Sigmoid colon (tissue), 6 donors: ENCODE measurements at regions not wholly inside any gene's neighbourhood (a gene's known extent, or its start where the extent isn't known, plus 50 kb on each side); places are given as distances from the start of the nearest gene placed in this dataset.

Experiments
- DNase-seq: peaks from one replicate; pipeline ENCODE4 v3.0.0-alpha.2; 2019
- H3K27ac ChIP-seq, 4 donors: fragments of 200-600 bp; sonication (generic); one replicate each; pipeline ENCODE4 v1.5.1; 2016 to 2019; ENCODE audit warnings: mild to moderate bottlenecking in 1 of 4
- H3K27me3 ChIP-seq, 3 donors: fragments of 200-600 bp; sonication (generic); one replicate each; pipeline ENCODE4 v1.5.1; 2019; ENCODE audit warnings: mild to moderate bottlenecking in 1 of 3
- H3K36me3 ChIP-seq, 4 donors: fragments of 200-600 bp; sonication (generic); one replicate each; pipeline ENCODE4 v1.5.1; 2016 to 2019
- H3K4me1 ChIP-seq, 4 donors: fragments of 200-600 bp; sonication (generic); one replicate each; pipeline ENCODE4 v1.5.1; 2017 to 2019
- H3K4me3 ChIP-seq, 4 donors: fragments of 200-600 bp; sonication (generic); one replicate each; pipeline ENCODE4 v1.5.1; 2017 to 2019; ENCODE audit warnings: mild to moderate bottlenecking in 2 of 4, moderate library complexity in 1 of 4
- H3K9me3 ChIP-seq, 4 donors: fragments of 200-600 bp in 3 of 4; sonication (generic) in 3 of 4; one replicate each; pipeline versions ENCODE4 v1.5.1 to v1.6.1; 2013 to 2019
- EP300 ChIP-seq, 4 donors: sonication (generic); formaldehyde crosslinking; IDR thresholded peaks; one replicate each; pipeline ENCODE4 v1.6.1; 2017; ENCODE audit warnings: antibody characterized with exemption in 4 of 4
- POLR2A ChIP-seq, 2 donors: fragments of 450-650 bp; IDR thresholded peaks; one replicate each; pipeline ENCODE4 v1.6.1; 2016; ENCODE audit warnings: antibody characterized with exemption in 2 of 2, mild to moderate bottlenecking in 2 of 2, moderate library complexity in 2 of 2
- POLR2AphosphoS5 ChIP-seq, 4 donors: sonication (generic); formaldehyde crosslinking; IDR thresholded peaks; one replicate each; pipeline ENCODE4 v1.6.1; 2017; ENCODE audit warnings: antibody characterized with exemption in 4 of 4
- WGBS, 2 donors: extraction: QIAGEN DNeasy Blood & Tissue Kit; methylation state at CpG; one replicate each; pipeline ENCODE4 v1.1.7; 2013; 5-methylcytosine and 5-hydroxymethylcytosine counted together
- intact Hi-C: fragments of 100-400 bp; cut with DNase I; formaldehyde crosslinking; loops from one replicate; pipeline ENCODE4 v1.15.1; 2023
- TF ChIP-seq, protein P1 (sequence below), 4 experiments: fragments of 450-650 bp in 3 of 4; fragments of 200-600 bp in 1 of 4; IDR thresholded peaks; one replicate each; pipeline ENCODE4 v1.5.1; 2016 to 2019; ENCODE audit warnings: antibody characterized with exemption in 4 of 4, mild to moderate bottlenecking in 3 of 4, moderate library complexity in 2 of 4
- donor health status: healthy with polysubstance abuse.
- donor health status: healthy.

DNA sequence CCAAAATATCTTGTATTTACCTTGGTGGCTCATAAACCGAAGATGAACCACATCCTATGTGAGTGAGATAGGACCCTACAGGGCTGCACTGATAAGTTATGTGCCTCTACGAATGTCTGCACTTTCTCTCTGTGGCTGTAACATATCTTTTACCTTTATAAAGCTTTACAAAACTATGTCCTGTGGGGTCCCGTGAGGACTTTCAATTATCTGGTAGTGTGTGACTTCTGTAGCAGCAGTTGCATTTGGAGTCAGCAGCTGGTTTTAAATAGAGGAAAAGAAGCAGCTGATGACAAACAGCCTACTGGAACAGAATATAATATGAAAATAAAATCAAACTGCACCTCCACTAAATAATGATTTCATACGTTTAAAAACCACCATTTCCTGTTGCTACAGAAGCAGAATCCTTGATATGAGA lies 222.4 kb upstream of the GNAI1 start:
- Histone ChIP-seq H3K36me3 (no peaks in the 10 kb centered on the region), H3K27ac (no peak overlapping the region), H3K27me3 (no peaks in the 10 kb centered on the region), H3K9me3 (peaks cover 0 to 2% (median 0%) of the 10 kb centered on the region in 4 donors), H3K4me1 (no peaks in the 10 kb centered on the region), H3K4me3 (no peak overlapping the region)
- intact Hi-C loops, result no loop called here
- DNase-seq, result no peak
- WGBS, 2 donors, result 20 to 53% methylated on average over 4 of the region's 4 CpGs
- no peak for TF ChIP-seq EP300 (IDR thresholded peaks at IDR 0.05)

DNA sequence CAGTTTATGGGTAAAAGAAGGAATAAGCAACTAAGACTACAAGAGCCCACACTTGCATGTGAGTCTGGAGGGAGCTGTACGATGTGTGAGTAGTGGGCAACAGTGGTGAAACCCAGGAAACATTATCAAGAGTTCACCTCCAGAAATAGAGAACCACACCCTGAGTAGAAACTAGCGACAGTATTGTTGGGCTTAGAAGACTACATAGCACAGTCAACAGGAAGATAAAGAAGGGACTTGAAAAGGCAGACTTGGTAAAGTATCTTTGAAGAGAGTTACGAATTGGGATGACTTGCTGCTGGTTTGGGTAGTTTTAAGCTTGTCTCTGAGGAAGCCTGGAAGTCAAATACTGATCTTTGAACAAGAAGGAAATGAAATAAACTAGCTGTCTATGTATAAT lies 223.2 kb upstream of the GNAI1 start:
- Histone ChIP-seq H3K36me3 (no peaks in the 10 kb centered on the region), H3K9me3 (peaks cover 0 to 2% (median 0%) of the 10 kb centered on the region in 4 donors), H3K4me1 (no peaks in the 10 kb centered on the region), H3K27ac (no peak overlapping the region), H3K4me3 (no peak overlapping the region), H3K27me3 (no peaks in the 10 kb centered on the region)
- intact Hi-C loops, result no loop called here
- DNase-seq, result no peak
- 66 to 78% methylated on average over 3 of the region's 3 CpGs for WGBS, 2 donors
- TF ChIP-seq, protein P1, sequence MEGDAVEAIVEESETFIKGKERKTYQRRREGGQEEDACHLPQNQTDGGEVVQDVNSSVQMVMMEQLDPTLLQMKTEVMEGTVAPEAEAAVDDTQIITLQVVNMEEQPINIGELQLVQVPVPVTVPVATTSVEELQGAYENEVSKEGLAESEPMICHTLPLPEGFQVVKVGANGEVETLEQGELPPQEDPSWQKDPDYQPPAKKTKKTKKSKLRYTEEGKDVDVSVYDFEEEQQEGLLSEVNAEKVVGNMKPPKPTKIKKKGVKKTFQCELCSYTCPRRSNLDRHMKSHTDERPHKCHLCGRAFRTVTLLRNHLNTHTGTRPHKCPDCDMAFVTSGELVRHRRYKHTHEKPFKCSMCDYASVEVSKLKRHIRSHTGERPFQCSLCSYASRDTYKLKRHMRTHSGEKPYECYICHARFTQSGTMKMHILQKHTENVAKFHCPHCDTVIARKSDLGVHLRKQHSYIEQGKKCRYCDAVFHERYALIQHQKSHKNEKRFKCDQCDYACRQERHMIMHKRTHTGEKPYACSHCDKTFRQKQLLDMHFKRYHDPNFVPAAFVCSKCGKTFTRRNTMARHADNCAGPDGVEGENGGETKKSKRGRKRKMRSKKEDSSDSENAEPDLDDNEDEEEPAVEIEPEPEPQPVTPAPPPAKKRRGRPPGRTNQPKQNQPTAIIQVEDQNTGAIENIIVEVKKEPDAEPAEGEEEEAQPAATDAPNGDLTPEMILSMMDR (IDR thresholded peaks at IDR 0.05), result no peak
- no peak for TF ChIP-seq EP300 (IDR thresholded peaks at IDR 0.05)
- no peak for TF ChIP-seq POLR2A (IDR thresholded peaks at IDR 0.05)
- no peak for TF ChIP-seq POLR2AphosphoS5 (IDR thresholded peaks at IDR 0.05)

- Histone ChIP-seq H3K27me3 (no peaks in the 10 kb centered on the region), H3K36me3 (no peaks in the 10 kb centered on the region), H3K27ac (no peak overlapping the region), H3K4me1 (no peaks in the 10 kb centered on the region), H3K4me3 (no peak overlapping the region), H3K9me3 (no peaks in the 10 kb centered on the region)
- DNase-seq, result no peak
- 69 to 76% methylated on average over 6 of the region's 6 CpGs for WGBS, 2 donors
- TF ChIP-seq EP300 (IDR thresholded peaks at IDR 0.05), result no peak
- no peak for TF ChIP-seq POLR2A (IDR thresholded peaks at IDR 0.05)
- TF ChIP-seq POLR2AphosphoS5 (IDR thresholded peaks at IDR 0.05), result no peak
- TF ChIP-seq, protein P1 (IDR thresholded peaks at IDR 0.05), result no peak
- intact Hi-C loops, result no loop called here
Observed at GRCh38 chr7:79909176-79909575, 225.5 kb upstream of the GNAI1 start.

GRCh38 chr7:79897166-79897565 lies 237.5 kb upstream of the GNAI1 start:
- no peak for DNase-seq
- Histone ChIP-seq H3K4me3 (no peak overlapping the region), H3K4me1 (no peaks in the 10 kb centered on the region), H3K27ac (no peak overlapping the region), H3K9me3 (no peaks in the 10 kb centered on the region), H3K27me3 (no peaks in the 10 kb centered on the region), H3K36me3 (no peaks in the 10 kb centered on the region)
- intact Hi-C loops, result no loop called here
- TF ChIP-seq EP300 (IDR thresholded peaks at IDR 0.05), result no peak
- no peak for TF ChIP-seq POLR2A (IDR thresholded peaks at IDR 0.05)
- TF ChIP-seq POLR2AphosphoS5 (IDR thresholded peaks at IDR 0.05), result no peak
- TF ChIP-seq, protein P1 (IDR thresholded peaks at IDR 0.05), result no peak

GRCh38 chr7:79893991-79894390 lies 240.6 kb upstream of the GNAI1 start:
- no peaks in the 10 kb centered on the region for H3K4me1 ChIP-seq
- DNase-seq, result no peak
- H3K9me3 ChIP-seq, result no peaks in the 10 kb centered on the region
- TF ChIP-seq POLR2AphosphoS5 (IDR thresholded peaks at IDR 0.05) (no peak), EP300 (IDR thresholded peaks at IDR 0.05) (no peak), POLR2A (IDR thresholded peaks at IDR 0.05) (no peak)
- TF ChIP-seq, protein P1 (IDR thresholded peaks at IDR 0.05), result no peak
- WGBS, 2 donors, result 92 to 96% methylated on average over 1 of the region's 1 CpG
- H3K36me3 ChIP-seq, result no peaks in the 10 kb centered on the region
- intact Hi-C loops, result no loop called here
- no peak overlapping the region for H3K4me3 ChIP-seq
- H3K27ac ChIP-seq, result no peak overlapping the region
- H3K27me3 ChIP-seq, result no peaks in the 10 kb centered on the region
